ENCODE measurements at regions not wholly inside any gene's neighbourhood (a gene's known extent, or its start where the extent isn't known, plus 50 kb on each side); places are given as distances from the start of the nearest gene placed in this dataset.

- TF ChIP-seq POLR2AphosphoS5 (IDR thresholded peaks at IDR 0.05; ENCODE audit: low read depth, low read length) (no peak), REST (IDR thresholded peaks at IDR 0.05; ENCODE audit: insufficient read depth in 1 of 2, low read depth in 2 of 2, low read length in 2 of 2) (no peak), TAF1 (IDR thresholded peaks at IDR 0.05; ENCODE audit: borderline replicate concordance, insufficient read depth, low read length) (no peak), FOXP2 (optimal IDR thresholded peaks at IDR 0.05; ENCODE audit: borderline replicate concordance, extremely low read depth, extremely low read length, insufficient read depth) (no peak), SIN3A (IDR thresholded peaks at IDR 0.05; ENCODE audit: borderline replicate concordance, insufficient read depth, low read length) (no peak)
These were observed 269.3 kb upstream of the SETBP1 start for GRCh38 chr18:44411262-44411905.

- TF ChIP-seq TAF1 (IDR thresholded peaks at IDR 0.05; ENCODE audit: borderline replicate concordance, insufficient read depth, low read length) (no peak), SIN3A (IDR thresholded peaks at IDR 0.05; ENCODE audit: borderline replicate concordance, insufficient read depth, low read length) (no peak), REST (IDR thresholded peaks at IDR 0.05; ENCODE audit: insufficient read depth in 1 of 2, low read depth in 2 of 2, low read length in 2 of 2) (no peak), FOXP2 (optimal IDR thresholded peaks at IDR 0.05; ENCODE audit: borderline replicate concordance, extremely low read depth, extremely low read length, insufficient read depth) (no peak), POLR2AphosphoS5 (IDR thresholded peaks at IDR 0.05; ENCODE audit: low read depth, low read length) (no peak)
These were observed 268.7 kb upstream of the SETBP1 start for GRCh38 chr18:44411976-44412375.

- no peak for TF ChIP-seq POLR2AphosphoS5 (IDR thresholded peaks at IDR 0.05; ENCODE audit: low read depth, low read length)
- no peak for TF ChIP-seq REST (IDR thresholded peaks at IDR 0.05; ENCODE audit: insufficient read depth in 1 of 2, low read depth in 2 of 2, low read length in 2 of 2)
- TF ChIP-seq SIN3A (IDR thresholded peaks at IDR 0.05; ENCODE audit: borderline replicate concordance, insufficient read depth, low read length), result no peak
- no peak for TF ChIP-seq FOXP2 (optimal IDR thresholded peaks at IDR 0.05; ENCODE audit: borderline replicate concordance, extremely low read depth, extremely low read length, insufficient read depth)
- TF ChIP-seq TAF1 (IDR thresholded peaks at IDR 0.05; ENCODE audit: borderline replicate concordance, insufficient read depth, low read length), result no peak
These were observed 256.7 kb upstream of the SETBP1 start for GRCh38 chr18:44423814-44424644.

- TF ChIP-seq FOXP2 (optimal IDR thresholded peaks at IDR 0.05; ENCODE audit: borderline replicate concordance, extremely low read depth, extremely low read length, insufficient read depth), result no peak
- TF ChIP-seq REST (IDR thresholded peaks at IDR 0.05; ENCODE audit: insufficient read depth in 1 of 2, low read depth in 2 of 2, low read length in 2 of 2), result no peak
- TF ChIP-seq SIN3A (IDR thresholded peaks at IDR 0.05; ENCODE audit: borderline replicate concordance, insufficient read depth, low read length), result no peak
- no peak for TF ChIP-seq TAF1 (IDR thresholded peaks at IDR 0.05; ENCODE audit: borderline replicate concordance, insufficient read depth, low read length)
- TF ChIP-seq POLR2AphosphoS5 (IDR thresholded peaks at IDR 0.05; ENCODE audit: low read depth, low read length), result no peak
These were observed 256.0 kb upstream of the SETBP1 start for GRCh38 chr18:44424645-44425035.

All from PFSK-1 (cell line).